HL-60 (cell line): ENCODE measurements at regions not wholly inside any gene's neighbourhood (a gene's known extent, or its start where the extent isn't known, plus 50 kb on each side); places are given as distances from the start of the nearest gene placed in this dataset.

Experiments
- DNase-seq, 2 experiments: peaks; one replicate each; pipeline ENCODE4 v3.0.0-alpha.2; 2010 to 2020; ENCODE audit warnings: low read depth in 1 of 2, low spot score in 1 of 2
- H3K27ac ChIP-seq: fragments of 250-450 bp; sonication (Bioruptor Pico); replicated peaks from 2 replicates; pipeline ENCODE4 v1.5.1; 2020; ENCODE audit warnings: mild to moderate bottlenecking, moderate library complexity
- H3K27me3 ChIP-seq: fragments of 250-450 bp; sonication (Bioruptor Pico); 2 replicates; pipeline ENCODE4 v1.5.1; 2021; ENCODE audit warnings: mild to moderate bottlenecking, moderate library complexity; ENCODE audit not compliant: insufficient read depth, poor library complexity, severe bottlenecking
- H3K4me3 ChIP-seq: replicated peaks from 2 replicates; pipeline ENCODE4 v1.5.1; 2011; ENCODE audit warnings: mild to moderate bottlenecking, control low read depth, low read length; ENCODE audit not compliant: insufficient read depth
- CTCF ChIP-seq: IDR thresholded peaks from one replicate; pipeline ENCODE4 v1.5.1; 2011; ENCODE audit warnings: low read length, control low read depth, inconsistent platforms; ENCODE audit not compliant: insufficient read depth
- GABPA ChIP-seq: IDR thresholded peaks from 2 replicates; pipeline ENCODE4 v1.6.1; 2012; ENCODE audit warnings: low read depth
- POLR2AphosphoS5 ChIP-seq: IDR thresholded peaks from 2 replicates; pipeline ENCODE4 v1.6.1; 2012; ENCODE audit warnings: low read depth
- REST ChIP-seq: IDR thresholded peaks from 2 replicates; pipeline ENCODE4 v1.6.1; 2012; ENCODE audit warnings: low read depth; ENCODE audit not compliant: insufficient replicate concordance
- SPI1 ChIP-seq: IDR thresholded peaks from 2 replicates; pipeline ENCODE4 v1.6.1; 2012; ENCODE audit warnings: low read depth, mild to moderate bottlenecking, borderline replicate concordance

GRCh38 chr3:187924651-187925050 is 179.4 kb upstream of the BCL6 start:
- DNase-seq: no peak
- no peaks in the 10 kb centered on the region for H3K27me3 ChIP-seq
- no peak overlapping the region for H3K4me3 ChIP-seq
- TF ChIP-seq CTCF (no peak), REST (no peak), POLR2AphosphoS5 (no peak)
- H3K27ac ChIP-seq: no peak overlapping the region

GRCh38 chr3:187925326-187925725 is 180.1 kb upstream of the BCL6 start:
- no peak overlapping the region for H3K4me3 ChIP-seq
- H3K27me3 ChIP-seq: no peaks in the 10 kb centered on the region
- DNase-seq: no peak
- TF ChIP-seq POLR2AphosphoS5 (no peak), REST (no peak), CTCF (no peak), GABPA (no peak), SPI1 (no peak)
- H3K27ac ChIP-seq: no peak overlapping the region

GRCh38 chr3:187926620-187927019 is 181.4 kb upstream of the BCL6 start:
- H3K27me3 ChIP-seq: no peaks in the 10 kb centered on the region
- no peak for TF ChIP-seq SPI1
- no peak for TF ChIP-seq POLR2AphosphoS5
- TF ChIP-seq CTCF: no peak
- no peak for TF ChIP-seq GABPA
- TF ChIP-seq REST: no peak
- H3K27ac ChIP-seq: no peak overlapping the region
- no peak overlapping the region for H3K4me3 ChIP-seq
- no peak for DNase-seq
